ENCODE measurements at regions not wholly inside any gene's neighbourhood (a gene's known extent, or its start where the extent isn't known, plus 50 kb on each side); places are given as distances from the start of the nearest gene placed in this dataset.

DNA sequence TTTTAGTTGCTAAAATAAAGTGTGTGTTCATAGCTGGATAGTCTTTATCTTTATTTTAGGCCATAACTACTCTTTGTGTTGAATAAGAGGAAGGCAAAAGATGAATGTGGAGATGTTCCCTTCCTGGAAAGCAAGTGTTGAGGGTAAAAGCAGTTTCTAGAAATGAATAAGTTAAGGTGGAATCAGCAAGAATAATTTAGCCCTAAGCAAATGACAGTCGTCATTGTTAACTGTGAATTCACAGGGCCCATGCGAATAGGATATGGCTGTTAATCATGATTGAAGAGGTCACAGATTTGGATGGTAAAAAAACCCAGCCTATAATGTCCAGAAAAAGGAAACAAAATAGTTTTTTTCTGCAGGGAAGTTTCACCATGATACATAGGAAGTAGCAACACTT is 167.8 kb upstream of the PPP3CA start:
- no peaks in the 10 kb centered on the region for H3K36me3 ChIP-seq
- H3K27me3 ChIP-seq, result no peaks in the 10 kb centered on the region
- intact Hi-C loops (cut with DNase I), result no loop called here
- H3K4me1 ChIP-seq, result no peaks in the 10 kb centered on the region
- H3K27ac ChIP-seq, result no peak overlapping the region
- H3K4me3 ChIP-seq, result no peak overlapping the region
- no peak for ATAC-seq
- DNase-seq, result no peak
- H3K9me3 ChIP-seq, result no peaks in the 10 kb centered on the region
- TF ChIP-seq, protein P1, sequence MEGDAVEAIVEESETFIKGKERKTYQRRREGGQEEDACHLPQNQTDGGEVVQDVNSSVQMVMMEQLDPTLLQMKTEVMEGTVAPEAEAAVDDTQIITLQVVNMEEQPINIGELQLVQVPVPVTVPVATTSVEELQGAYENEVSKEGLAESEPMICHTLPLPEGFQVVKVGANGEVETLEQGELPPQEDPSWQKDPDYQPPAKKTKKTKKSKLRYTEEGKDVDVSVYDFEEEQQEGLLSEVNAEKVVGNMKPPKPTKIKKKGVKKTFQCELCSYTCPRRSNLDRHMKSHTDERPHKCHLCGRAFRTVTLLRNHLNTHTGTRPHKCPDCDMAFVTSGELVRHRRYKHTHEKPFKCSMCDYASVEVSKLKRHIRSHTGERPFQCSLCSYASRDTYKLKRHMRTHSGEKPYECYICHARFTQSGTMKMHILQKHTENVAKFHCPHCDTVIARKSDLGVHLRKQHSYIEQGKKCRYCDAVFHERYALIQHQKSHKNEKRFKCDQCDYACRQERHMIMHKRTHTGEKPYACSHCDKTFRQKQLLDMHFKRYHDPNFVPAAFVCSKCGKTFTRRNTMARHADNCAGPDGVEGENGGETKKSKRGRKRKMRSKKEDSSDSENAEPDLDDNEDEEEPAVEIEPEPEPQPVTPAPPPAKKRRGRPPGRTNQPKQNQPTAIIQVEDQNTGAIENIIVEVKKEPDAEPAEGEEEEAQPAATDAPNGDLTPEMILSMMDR (IDR thresholded peaks at IDR 0.05), result no peak

- Histone ChIP-seq H3K27me3 (no peaks in the 10 kb centered on the region), H3K4me1 (no peaks in the 10 kb centered on the region), H3K27ac (no peak overlapping the region), H3K36me3 (no peaks in the 10 kb centered on the region), H3K9me3 (no peaks in the 10 kb centered on the region), H3K4me3 (no peak overlapping the region)
- no peak for ATAC-seq
- no peak for DNase-seq
- intact Hi-C loops (cut with DNase I), result no loop called here
- TF ChIP-seq, protein P1 (IDR thresholded peaks at IDR 0.05), result no peak
Observed at GRCh38 chr4:101512416-101512815, 165.1 kb upstream of the PPP3CA start.

DNA sequence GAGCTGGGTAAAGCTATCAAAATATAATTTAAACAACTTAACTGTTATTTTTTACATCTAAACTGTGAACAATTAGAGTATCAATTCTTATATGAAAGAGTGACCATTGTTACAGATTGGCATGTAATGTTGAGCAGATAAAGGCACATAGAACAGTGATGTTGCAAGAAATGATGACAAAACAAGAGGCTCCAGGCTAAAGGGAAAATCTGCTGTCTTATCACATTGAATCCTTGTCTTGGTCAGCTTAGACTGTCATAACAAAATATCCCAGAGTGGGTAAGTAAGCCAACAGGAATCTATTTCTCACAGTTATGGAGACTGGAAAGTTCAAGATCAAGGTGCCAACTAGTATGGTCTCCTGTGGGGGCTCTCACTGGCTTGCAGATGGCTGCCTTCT is 154.1 kb upstream of the PPP3CA start:
- no peaks in the 10 kb centered on the region for H3K9me3 ChIP-seq
- no peak overlapping the region for H3K4me3 ChIP-seq
- no peaks in the 10 kb centered on the region for H3K4me1 ChIP-seq
- DNase-seq (no peak), ATAC-seq (no peak)
- TF ChIP-seq, protein P1 (IDR thresholded peaks at IDR 0.05), result no peak
- H3K36me3 ChIP-seq, result no peaks in the 10 kb centered on the region
- no peaks in the 10 kb centered on the region for H3K27me3 ChIP-seq
- no peak overlapping the region for H3K27ac ChIP-seq
- intact Hi-C loops (cut with DNase I), result no loop called here

GRCh38 chr4:101500742-101501141 is 153.4 kb upstream of the PPP3CA start:
- ATAC-seq, result no peak
- H3K36me3 ChIP-seq, result no peaks in the 10 kb centered on the region
- TF ChIP-seq, protein P1 (IDR thresholded peaks at IDR 0.05), result no peak
- intact Hi-C loops (cut with DNase I), result no loop called here
- DNase-seq, result no peak
- H3K27me3 ChIP-seq, result no peaks in the 10 kb centered on the region
- no peaks in the 10 kb centered on the region for H3K9me3 ChIP-seq
- H3K4me3 ChIP-seq, result no peak overlapping the region
- H3K4me1 ChIP-seq, result no peaks in the 10 kb centered on the region
- H3K27ac ChIP-seq, result no peak overlapping the region

GRCh38 chr4:101475246-101475645 is 127.9 kb upstream of the PPP3CA start:
- TF ChIP-seq, protein P1 (IDR thresholded peaks at IDR 0.05), result no peak
- no peak for ATAC-seq
- intact Hi-C loops (cut with DNase I), result no loop called here
- Histone ChIP-seq H3K36me3 (no peaks in the 10 kb centered on the region), H3K9me3 (peaks cover 0 to 3% of the 10 kb centered on the region in 2 donors), H3K27ac (no peak overlapping the region), H3K4me3 (no peak overlapping the region), H3K27me3 (no peaks in the 10 kb centered on the region), H3K4me1 (no peaks in the 10 kb centered on the region)
- DNase-seq, result no peak

All from left lung (tissue), 4 donors.